Renal cortical epithelial cell (primary cell): ENCODE measurements at regions not wholly inside any gene's neighbourhood (a gene's known extent, or its start where the extent isn't known, plus 50 kb on each side); places are given as distances from the start of the nearest gene placed in this dataset.
"Not testable (repeated sequence)": the region's sequence is repeated elsewhere in the genome, so short reads cannot be mapped to it uniquely, and the experiment has no call there.

Source experiments
- DNase-seq: peaks from one replicate; pipeline ENCODE4 v3.0.0-alpha.2; 2011; ENCODE audit warnings: low read depth

GRCh38 chr1:214095896-214096295 is 108.1 kb downstream of the PROX1 start:
- DNase-seq, result not testable (repeated sequence)

DNA sequence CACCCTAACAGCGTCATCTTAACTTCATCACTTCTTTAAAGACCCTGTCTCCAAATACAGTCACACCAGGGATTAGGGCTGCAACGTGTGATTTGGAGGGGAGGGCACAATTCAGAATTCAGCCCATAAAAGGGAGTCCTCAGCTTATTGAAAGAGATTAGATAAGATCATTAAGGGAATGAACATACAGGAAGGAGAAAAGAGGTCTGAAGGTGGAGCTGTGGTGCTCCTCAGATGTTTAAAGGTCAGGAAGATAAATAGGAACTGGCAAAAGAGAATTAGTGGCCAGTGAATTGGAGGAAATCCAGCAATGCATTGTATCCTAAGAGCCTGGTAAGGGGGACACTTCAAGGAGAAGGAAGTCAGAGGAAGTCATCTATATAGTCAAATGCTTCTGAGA is 113.5 kb downstream of the PROX1 start:
- DNase-seq, result no peak

DNA sequence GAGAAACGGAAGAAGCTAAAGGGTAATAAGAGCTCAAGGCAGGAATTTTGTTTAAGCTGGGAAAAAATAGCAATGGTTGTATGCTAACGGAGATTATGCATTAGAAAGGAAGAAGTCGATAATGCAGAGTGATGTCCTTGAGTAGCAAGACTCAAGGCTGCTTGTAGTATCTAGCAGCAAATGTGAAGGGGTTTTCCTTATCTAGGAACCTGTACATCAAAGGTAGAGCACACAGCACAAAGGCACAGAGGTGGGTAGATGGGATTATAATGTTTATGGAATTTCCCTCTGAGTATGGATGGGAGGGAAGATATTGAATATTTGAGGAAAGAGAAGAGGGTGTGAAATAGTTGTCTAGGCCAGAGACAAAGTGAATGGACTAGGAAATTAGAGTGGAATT is 114.1 kb downstream of the PROX1 start:
- DNase-seq, result no peak

DNA sequence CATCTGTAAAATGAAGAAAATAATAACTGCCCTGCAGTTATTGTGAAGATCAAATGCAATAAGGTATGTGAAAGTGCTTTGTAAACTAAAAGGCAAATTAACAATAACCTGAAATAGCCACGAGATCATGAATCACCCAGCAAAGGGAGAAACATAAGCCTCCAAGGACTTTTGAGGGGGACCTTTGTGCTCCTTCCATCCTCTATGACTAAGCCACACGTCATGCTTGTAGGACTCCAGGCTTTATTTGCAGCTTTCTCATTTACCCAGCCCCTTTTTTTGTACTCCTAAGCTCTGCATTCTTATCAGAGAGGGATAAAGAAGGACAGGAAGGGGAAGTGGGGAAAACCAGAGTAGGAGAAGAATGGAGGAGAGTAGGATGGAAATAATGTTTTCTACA is 115.1 kb downstream of the PROX1 start:
- peak; percentile 80 for DNase-seq

DNA sequence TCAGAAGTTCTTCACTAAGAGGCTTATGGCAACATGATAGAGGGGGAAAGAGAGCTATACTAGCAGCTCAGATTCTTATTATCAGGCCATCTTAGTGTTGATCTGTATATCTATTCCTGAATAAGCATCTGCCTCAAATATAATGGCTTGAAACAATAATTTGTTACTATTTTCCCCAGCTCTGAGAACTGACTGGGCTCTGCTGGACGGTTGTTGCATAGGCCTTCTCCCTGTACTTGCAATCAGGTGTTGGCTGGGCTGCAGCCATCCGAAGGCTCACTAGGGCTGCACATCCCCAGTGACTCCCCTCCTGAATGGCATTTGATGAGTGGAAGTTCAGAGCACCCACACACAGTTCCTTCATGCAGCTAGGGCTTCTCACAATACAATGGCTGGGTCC is 116.0 kb downstream of the PROX1 start:
- no peak for DNase-seq

DNA sequence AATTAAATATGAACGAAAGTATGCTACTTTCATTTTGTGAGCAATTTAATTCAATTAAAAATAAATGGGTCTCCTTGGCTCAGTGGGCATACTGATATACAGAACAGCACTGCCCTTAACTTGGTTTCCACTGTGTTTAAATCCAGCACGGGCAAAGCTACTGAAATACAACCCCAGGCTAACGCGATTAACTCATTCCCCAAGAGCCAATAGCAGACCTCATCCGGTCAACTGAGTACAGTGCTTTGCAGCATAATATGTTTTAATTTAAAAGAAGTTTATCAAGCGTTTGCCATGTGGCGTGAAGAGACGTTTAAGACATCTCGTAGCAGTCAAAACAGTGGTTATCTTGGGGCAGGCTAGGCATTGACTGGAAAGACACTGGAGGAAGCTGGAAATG is 118.6 kb downstream of the PROX1 start:
- no peak for DNase-seq

GRCh38 chr1:214107322-214108096 is 119.7 kb downstream of the PROX1 start:
- DNase-seq, result no peak

DNA sequence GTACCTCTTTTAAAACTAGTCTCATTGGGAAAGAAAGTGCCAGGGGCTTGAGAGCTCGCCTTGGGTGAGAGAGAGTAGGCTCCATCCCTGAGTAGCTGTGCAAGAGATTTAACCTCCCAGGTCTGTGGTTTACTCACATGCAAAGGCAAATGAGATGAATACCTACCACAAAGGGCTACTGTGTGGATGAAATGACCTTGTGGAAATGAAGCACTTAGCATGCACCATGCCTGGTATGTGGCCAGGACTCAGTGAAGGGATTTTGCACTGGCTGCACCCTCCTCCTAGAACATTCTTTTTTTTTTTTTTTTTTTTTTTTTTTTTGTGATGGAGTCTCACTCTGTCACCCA is 120.3 kb downstream of the PROX1 start:
- DNase-seq, result no peak

DNA sequence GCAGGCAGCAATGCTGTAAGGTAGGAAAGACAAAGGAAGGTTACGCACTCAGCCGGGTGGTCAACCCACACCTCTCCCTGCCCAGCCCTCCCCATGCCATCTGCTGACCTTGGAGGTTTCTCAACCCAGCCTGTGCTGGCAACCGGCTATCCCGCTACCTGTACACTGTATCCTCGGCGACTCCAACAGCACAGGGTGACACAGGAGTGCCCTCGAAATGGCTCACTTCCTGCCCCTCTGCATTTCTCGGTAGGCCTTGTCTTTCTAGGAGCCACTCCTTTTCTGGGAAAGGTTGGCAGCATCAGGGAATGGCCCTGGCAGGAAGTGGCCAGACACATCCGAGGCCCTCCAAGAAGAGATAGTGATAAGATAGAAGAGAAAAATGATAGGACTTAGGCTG is 124.0 kb downstream of the PROX1 start:
- DNase-seq, result no peak

DNA sequence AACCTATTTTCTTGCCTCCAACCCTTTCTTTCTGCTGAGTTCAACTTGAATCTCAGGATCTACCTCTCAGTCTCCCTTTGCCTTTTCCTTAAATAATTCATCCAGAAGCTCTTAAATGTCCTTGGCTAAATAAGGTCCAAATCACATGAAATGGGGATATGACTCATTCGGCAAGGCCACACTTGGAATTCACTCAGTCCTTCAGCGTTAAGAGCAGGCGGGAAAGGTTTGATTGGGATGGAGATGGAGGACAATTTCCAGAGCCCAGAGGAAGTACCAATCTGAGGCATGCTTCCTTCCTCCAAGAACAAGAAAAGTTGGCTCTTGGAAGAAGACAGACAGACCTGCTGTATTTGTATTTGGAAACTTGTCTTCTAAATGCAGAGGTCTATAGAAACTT is 128.5 kb downstream of the PROX1 start:
- no peak for DNase-seq

- no peak for DNase-seq
Observed at GRCh38 chr1:214117780-214118179, 130.0 kb downstream of the PROX1 start.

GRCh38 chr1:214120191-214120590 is 132.4 kb downstream of the PROX1 start:
- DNase-seq, result no peak

- no peak for DNase-seq
Observed at GRCh38 chr1:214120951-214121350, 133.2 kb downstream of the PROX1 start.

- no peak for DNase-seq
Observed at GRCh38 chr1:214122110-214122509, 134.3 kb downstream of the PROX1 start.

- DNase-seq, result peak; percentile 69
Observed at GRCh38 chr1:214123061-214123784, 135.4 kb downstream of the PROX1 start.

GRCh38 chr1:214124281-214124805 is 136.6 kb downstream of the PROX1 start:
- DNase-seq, result no peak

DNA sequence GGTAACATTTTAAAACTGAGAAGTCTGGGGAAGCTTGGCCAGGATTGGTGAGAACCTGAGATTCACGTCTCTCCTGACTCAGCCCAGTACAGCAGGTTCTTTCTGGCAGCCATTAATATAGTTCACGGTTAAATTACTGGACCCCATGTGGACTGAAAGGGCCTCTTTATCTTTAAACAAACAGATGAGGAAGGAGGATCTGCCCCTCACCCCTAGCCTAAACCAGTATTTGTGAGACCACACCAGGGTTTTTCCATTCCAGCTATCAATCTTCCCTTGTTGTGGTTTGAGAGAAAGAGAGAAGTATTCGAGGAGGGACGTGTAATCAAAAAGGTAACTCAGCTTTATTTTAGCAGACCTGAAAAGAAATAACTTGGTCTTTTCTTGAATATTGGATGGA is 137.1 kb downstream of the PROX1 start:
- no peak for DNase-seq

DNA sequence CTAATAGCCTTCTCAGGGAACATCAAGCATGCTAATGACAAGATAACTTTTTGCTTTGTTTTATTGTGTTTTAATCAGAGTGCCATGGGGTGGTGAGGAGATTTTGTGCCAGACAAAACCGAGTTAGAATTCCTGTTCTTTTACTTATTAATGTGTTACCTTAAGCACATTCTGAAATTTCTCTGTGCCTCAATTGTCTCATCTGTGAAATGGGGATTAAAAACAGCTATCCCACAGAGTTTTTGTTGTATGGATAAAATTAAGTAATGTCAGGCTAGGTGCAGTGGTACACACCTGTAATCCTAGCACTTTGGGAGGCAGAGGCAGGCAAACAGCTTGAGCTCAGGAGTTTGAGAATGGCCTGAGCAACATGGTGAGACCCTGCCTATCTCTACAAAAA is 138.0 kb downstream of the PROX1 start:
- no peak for DNase-seq

DNA sequence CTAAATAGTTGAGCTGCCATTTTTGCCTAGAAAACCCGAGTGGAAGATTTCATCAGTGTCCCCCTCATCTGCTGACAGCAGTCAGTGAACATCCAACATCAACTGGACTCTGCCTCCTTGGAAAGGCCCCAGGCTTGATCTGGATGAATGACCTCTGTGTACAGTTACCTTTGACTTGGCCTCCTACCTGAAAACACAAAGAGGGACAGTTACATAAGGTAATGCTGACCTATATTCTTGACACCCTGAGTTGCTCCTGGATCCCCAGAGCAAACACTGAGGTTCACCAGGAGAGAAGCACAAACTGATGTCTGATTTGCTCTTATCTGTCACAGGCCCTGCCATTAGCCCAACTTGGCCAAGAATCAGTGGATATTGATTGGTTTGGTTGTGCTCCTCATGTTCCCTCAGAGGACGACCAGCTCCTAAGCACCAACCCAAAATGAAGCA is 138.9 kb downstream of the PROX1 start:
- DNase-seq, result no peak

DNA sequence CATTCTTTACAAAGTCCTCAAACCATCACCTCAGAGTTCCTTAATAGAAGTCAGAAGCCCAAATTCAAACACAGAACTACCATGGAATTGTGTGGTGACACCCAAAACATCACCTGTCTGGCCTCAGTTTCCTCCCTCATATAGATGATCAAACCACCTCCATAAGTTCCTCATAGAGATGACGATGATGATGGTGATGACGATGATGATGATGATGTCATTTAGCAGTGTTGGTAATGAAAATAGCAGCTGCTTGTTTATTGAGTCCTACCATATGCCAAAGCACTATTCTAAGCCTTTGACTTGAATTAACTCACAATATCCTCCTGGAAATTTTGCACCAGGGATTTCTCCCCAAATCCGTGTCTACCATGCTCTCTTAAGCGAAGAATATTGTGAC is 139.9 kb downstream of the PROX1 start:
- no peak for DNase-seq

- peak; percentile 23 for DNase-seq
Observed at GRCh38 chr1:214135886-214136285, 145.1 kb upstream of the SMYD2 start.

DNA sequence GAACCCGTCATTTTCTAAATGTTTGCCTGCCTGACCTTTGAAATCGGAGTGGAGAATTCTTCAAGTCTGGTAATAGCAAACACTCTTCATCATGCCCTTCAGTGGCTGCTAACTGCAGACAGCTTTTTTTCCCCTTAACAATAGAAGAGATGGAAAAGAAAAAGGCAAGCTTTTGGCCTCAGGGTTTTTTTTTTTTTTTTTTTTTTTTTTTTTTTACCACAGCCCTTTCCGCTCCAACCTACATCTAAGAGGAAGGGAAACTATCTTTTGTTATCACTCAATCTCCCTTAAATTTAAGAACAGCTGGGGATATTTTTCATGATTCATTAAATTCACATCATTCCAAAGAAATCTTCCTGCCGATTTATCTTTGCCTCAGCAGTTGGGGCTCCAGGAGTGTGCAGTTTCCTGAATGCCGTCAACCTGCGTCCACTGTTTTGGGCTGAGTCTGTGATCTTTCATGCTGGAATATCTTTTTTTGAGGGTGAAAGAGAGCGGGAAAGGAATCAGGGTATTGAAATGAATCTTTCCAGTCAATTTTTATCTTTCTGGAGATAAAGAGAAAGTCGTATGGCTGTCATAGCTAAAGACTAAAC is 144.5 kb upstream of the SMYD2 start:
- no peak for DNase-seq

DNA sequence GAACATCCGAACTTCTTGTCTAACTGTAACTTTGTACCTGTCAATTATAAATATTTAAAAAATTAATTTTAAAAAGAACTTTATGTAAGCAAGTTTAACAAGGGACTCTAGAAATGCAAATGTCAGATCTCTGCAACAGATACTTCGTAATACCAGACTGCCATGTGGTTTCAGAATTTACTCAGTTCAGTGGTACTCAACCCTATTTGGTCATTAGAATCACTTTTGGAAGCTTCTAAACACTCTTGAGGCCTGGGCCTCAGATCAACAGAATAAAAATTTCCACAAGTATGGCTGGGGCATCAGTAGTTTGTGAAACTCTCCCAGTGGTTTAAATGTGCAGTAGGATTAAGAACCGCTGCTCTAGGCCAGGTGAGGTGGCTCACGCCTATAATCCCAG is 139.5 kb upstream of the SMYD2 start:
- DNase-seq, result no peak
